ENCODE measurements at regions not wholly inside any gene's neighbourhood (a gene's known extent, or its start where the extent isn't known, plus 50 kb on each side); places are given as distances from the start of the nearest gene placed in this dataset.
A peak's percentile ranks its signal among the peaks of the same experiment; 100 is the strongest.
"Not testable (repeated sequence)": the region's sequence is repeated elsewhere in the genome, so short reads cannot be mapped to it uniquely, and the experiment has no call there.

GRCh38 chr15:91655563-91656290 is 197.8 kb upstream of the SLCO3A1 start:
- H3K4me3 Mint-ChIP-seq; H3K27ac Mint-ChIP-seq; H3K36me3 Mint-ChIP-seq (ENCODE audit: low read depth); H3K4me1 Mint-ChIP-seq (ENCODE audit: low read depth); H3K9me3 Mint-ChIP-seq: not testable (repeated sequence)
- intact Hi-C loops (cut with micrococcal nuclease): loop anchor here (10.0 kb wide), 1 partner anchor 89 kb away; no protein-coding TSS in a partner anchor
- peaks cover 20% of the 10 kb centered on the region for H3K27me3 Mint-ChIP-seq

GRCh38 chr15:91660174-91660649 is 193.3 kb upstream of the SLCO3A1 start:
- Mint-ChIP-seq H3K4me3 (no peak overlapping the region), H3K4me1 (ENCODE audit: low read depth) (no peaks in the 10 kb centered on the region), H3K36me3 (ENCODE audit: low read depth) (no peaks in the 10 kb centered on the region), H3K27ac (no peak overlapping the region), H3K27me3 (peaks cover 18% of the 10 kb centered on the region), H3K9me3 (peaks cover 5% of the 10 kb centered on the region)
- intact Hi-C loops (cut with micrococcal nuclease): no loop called here

GRCh38 chr15:91664224-91664836 is 189.2 kb upstream of the SLCO3A1 start:
- Mint-ChIP-seq H3K27me3 (peaks cover 5% of the 10 kb centered on the region), H3K27ac (no peak overlapping the region), H3K36me3 (ENCODE audit: low read depth) (no peaks in the 10 kb centered on the region), H3K4me1 (ENCODE audit: low read depth) (no peaks in the 10 kb centered on the region), H3K9me3 (no peaks in the 10 kb centered on the region), H3K4me3 (no peak overlapping the region)
- intact Hi-C loops (cut with micrococcal nuclease): no loop called here

- Mint-ChIP-seq H3K9me3 (no peaks in the 10 kb centered on the region), H3K36me3 (ENCODE audit: low read depth) (no peaks in the 10 kb centered on the region), H3K27ac (no peak overlapping the region), H3K4me3 (no peak overlapping the region), H3K27me3 (peaks cover 2% of the 10 kb centered on the region), H3K4me1 (ENCODE audit: low read depth) (no peaks in the 10 kb centered on the region)
- intact Hi-C loops (cut with micrococcal nuclease): no loop called here
Measured at GRCh38 chr15:91665212-91665611, 188.3 kb upstream of the SLCO3A1 start.

GRCh38 chr15:91668370-91668769 is 185.1 kb upstream of the SLCO3A1 start:
- H3K4me3 Mint-ChIP-seq: no peak overlapping the region
- H3K27me3 Mint-ChIP-seq: peaks cover 5% of the 10 kb centered on the region
- peaks cover under 1% of the 10 kb centered on the region for H3K9me3 Mint-ChIP-seq
- intact Hi-C loops (cut with micrococcal nuclease): no loop called here
- H3K4me1 Mint-ChIP-seq (ENCODE audit: low read depth): no peaks in the 10 kb centered on the region
- H3K36me3 Mint-ChIP-seq (ENCODE audit: low read depth): no peaks in the 10 kb centered on the region
- H3K27ac Mint-ChIP-seq: no peak overlapping the region

- peaks cover 18% of the 10 kb centered on the region for H3K9me3 Mint-ChIP-seq
- peaks cover 5% of the 10 kb centered on the region for H3K27me3 Mint-ChIP-seq
- intact Hi-C loops (cut with micrococcal nuclease): no loop called here
- no peaks in the 10 kb centered on the region for H3K36me3 Mint-ChIP-seq (ENCODE audit: low read depth)
- no peak overlapping the region for H3K27ac Mint-ChIP-seq
- H3K4me3 Mint-ChIP-seq: no peak overlapping the region
- no peaks in the 10 kb centered on the region for H3K4me1 Mint-ChIP-seq (ENCODE audit: low read depth)
Measured at GRCh38 chr15:91670108-91670507, 183.4 kb upstream of the SLCO3A1 start.

GRCh38 chr15:91678003-91678402 is 175.5 kb upstream of the SLCO3A1 start:
- intact Hi-C loops (cut with micrococcal nuclease): no loop called here
- Mint-ChIP-seq H3K9me3 (peaks cover 20% of the 10 kb centered on the region), H3K36me3 (ENCODE audit: low read depth) (no peaks in the 10 kb centered on the region)

GRCh38 chr15:91679447-91679846 is 174.1 kb upstream of the SLCO3A1 start:
- Mint-ChIP-seq H3K27ac (no peak overlapping the region), H3K9me3 (peaks cover 9% of the 10 kb centered on the region), H3K36me3 (ENCODE audit: low read depth) (no peaks in the 10 kb centered on the region), H3K4me3 (no peak overlapping the region), H3K27me3 (peaks cover 6% of the 10 kb centered on the region), H3K4me1 (ENCODE audit: low read depth) (no peaks in the 10 kb centered on the region)
- intact Hi-C loops (cut with micrococcal nuclease): no loop called here

More at GRCh38 chr15:91678003-91678402, 175.5 kb upstream of the SLCO3A1 start:
- Mint-ChIP-seq H3K4me1 (ENCODE audit: low read depth) (no peaks in the 10 kb centered on the region), H3K4me3 (no peak overlapping the region), H3K27ac (no peak overlapping the region), H3K27me3 (peaks cover 5% of the 10 kb centered on the region)

GRCh38 chr15:91685436-91685835 is 168.1 kb upstream of the SLCO3A1 start:
- Mint-ChIP-seq H3K4me3 (no peak overlapping the region), H3K9me3 (no peaks in the 10 kb centered on the region), H3K4me1 (ENCODE audit: low read depth) (no peaks in the 10 kb centered on the region), H3K27me3 (peaks cover 7% of the 10 kb centered on the region), H3K36me3 (ENCODE audit: low read depth) (no peaks in the 10 kb centered on the region), H3K27ac (no peak overlapping the region)
- intact Hi-C loops (cut with micrococcal nuclease): no loop called here

- Mint-ChIP-seq H3K27me3 (peaks cover 2% of the 10 kb centered on the region), H3K4me1 (ENCODE audit: low read depth) (no peaks in the 10 kb centered on the region), H3K9me3 (no peaks in the 10 kb centered on the region), H3K36me3 (ENCODE audit: low read depth) (no peaks in the 10 kb centered on the region), H3K4me3 (no peak overlapping the region), H3K27ac (no peak overlapping the region)
- intact Hi-C loops (cut with micrococcal nuclease): no loop called here
Measured at GRCh38 chr15:91688811-91689210, 164.7 kb upstream of the SLCO3A1 start.

- Mint-ChIP-seq H3K4me1 (ENCODE audit: low read depth) (peaks cover 2% of the 10 kb centered on the region), H3K27me3 (peaks cover 2% of the 10 kb centered on the region)
Measured at GRCh38 chr15:91689377-91689776, 164.1 kb upstream of the SLCO3A1 start.

GRCh38 chr15:91692596-91692995 is 160.9 kb upstream of the SLCO3A1 start:
- H3K9me3 Mint-ChIP-seq: no peaks in the 10 kb centered on the region
- intact Hi-C loops (cut with micrococcal nuclease): no loop called here
- H3K36me3 Mint-ChIP-seq (ENCODE audit: low read depth): no peaks in the 10 kb centered on the region
- no peak overlapping the region for H3K4me3 Mint-ChIP-seq
- H3K27me3 Mint-ChIP-seq: no peaks in the 10 kb centered on the region
- H3K27ac Mint-ChIP-seq: no peak overlapping the region
- peaks cover 10% of the 10 kb centered on the region for H3K4me1 Mint-ChIP-seq (ENCODE audit: low read depth)

More at GRCh38 chr15:91689377-91689776, 164.1 kb upstream of the SLCO3A1 start:
- intact Hi-C loops (cut with micrococcal nuclease): no loop called here
- H3K27ac Mint-ChIP-seq: no peak overlapping the region
- H3K9me3 Mint-ChIP-seq: no peaks in the 10 kb centered on the region
- no peaks in the 10 kb centered on the region for H3K36me3 Mint-ChIP-seq (ENCODE audit: low read depth)
- no peak overlapping the region for H3K4me3 Mint-ChIP-seq

- intact Hi-C loops (cut with micrococcal nuclease): no loop called here
- H3K4me3 Mint-ChIP-seq: no peak overlapping the region
- peaks cover 10% of the 10 kb centered on the region for H3K4me1 Mint-ChIP-seq (ENCODE audit: low read depth)
- no peaks in the 10 kb centered on the region for H3K36me3 Mint-ChIP-seq (ENCODE audit: low read depth)
- peaks cover under 1% of the 10 kb centered on the region for H3K27me3 Mint-ChIP-seq
- H3K27ac Mint-ChIP-seq: peak overlapping the region; percentile 78
- no peaks in the 10 kb centered on the region for H3K9me3 Mint-ChIP-seq
Measured at GRCh38 chr15:91694131-91694830, 159.2 kb upstream of the SLCO3A1 start.

GRCh38 chr15:91694831-91695210 is 158.7 kb upstream of the SLCO3A1 start:
- no peaks in the 10 kb centered on the region for H3K9me3 Mint-ChIP-seq
- peaks cover 10% of the 10 kb centered on the region for H3K4me1 Mint-ChIP-seq (ENCODE audit: low read depth)
- peaks cover 4% of the 10 kb centered on the region for H3K27me3 Mint-ChIP-seq
- no peaks in the 10 kb centered on the region for H3K36me3 Mint-ChIP-seq (ENCODE audit: low read depth)
- H3K4me3 Mint-ChIP-seq: no peak overlapping the region
- intact Hi-C loops (cut with micrococcal nuclease): no loop called here
- H3K27ac Mint-ChIP-seq: peak overlapping the region; percentile 78

Measured in dendritic cell treated with granulocyte-macrophage colony-stimulating factor and Interleukin-4, amounts not matched to agents 40 ng/mL and 50 ng/mL, for 4 days (primary cell).